Fibroblast of villous mesenchyme (primary cell): ENCODE measurements at regions not wholly inside any gene's neighbourhood (a gene's known extent, or its start where the extent isn't known, plus 50 kb on each side); places are given as distances from the start of the nearest gene placed in this dataset.

Experiments used
- DNase-seq: peaks from one replicate; pipeline ENCODE4 v3.0.0-alpha.2; 2010; ENCODE audit warnings: low read depth
- H3K4me3 ChIP-seq: 2 replicates; pipeline ENCODE4 v1.5.1; 2011; ENCODE audit warnings: low read depth, mild to moderate bottlenecking, low read length
- TF ChIP-seq, protein P1 (sequence below): IDR thresholded peaks from 2 replicates; pipeline ENCODE4 v1.5.1; 2012; ENCODE audit warnings: low read depth, mild to moderate bottlenecking, low read length; ENCODE audit not compliant: insufficient read depth

DNA sequence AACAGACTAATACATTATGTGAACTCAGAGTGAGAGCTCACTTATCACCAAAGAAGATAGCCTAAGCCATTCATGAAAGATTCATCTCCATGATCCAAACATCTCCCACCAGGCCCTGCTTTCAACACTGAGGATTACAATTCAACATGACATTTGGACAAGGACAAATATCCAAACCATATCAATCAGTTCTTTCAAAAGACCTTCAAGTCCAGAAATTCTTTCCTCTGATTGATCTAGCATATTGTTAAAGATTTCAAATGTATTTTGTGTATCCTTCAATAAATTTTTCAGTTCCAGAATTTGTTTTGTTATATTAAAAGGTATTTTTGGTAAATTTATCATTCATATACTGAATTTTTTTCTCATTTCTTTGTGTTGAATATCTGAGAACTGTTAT lies 1055.8 kb downstream of the SLC6A15 start:
- H3K4me3 ChIP-seq = no peak overlapping the region

DNA sequence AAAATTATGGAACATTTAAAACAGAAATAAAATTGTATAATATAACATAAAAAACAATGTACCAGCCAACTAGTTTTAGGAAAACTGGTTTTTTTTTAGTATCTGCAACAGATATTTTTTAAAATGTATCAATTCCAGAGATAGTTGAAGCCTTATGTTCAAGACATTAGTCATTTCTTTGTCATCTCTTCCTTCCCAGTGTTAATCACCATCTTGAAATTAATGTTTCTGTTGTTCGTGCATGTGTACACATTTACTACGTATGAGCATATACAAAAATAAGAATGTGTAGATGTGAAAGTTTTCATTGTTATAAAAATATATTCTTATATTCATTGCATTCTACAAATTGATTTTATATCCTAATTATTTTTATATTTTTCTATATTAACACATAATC lies 1062.1 kb downstream of the SLC6A15 start:
- DNase-seq = no peak
- no peak overlapping the region for H3K4me3 ChIP-seq
- TF ChIP-seq, protein P1, sequence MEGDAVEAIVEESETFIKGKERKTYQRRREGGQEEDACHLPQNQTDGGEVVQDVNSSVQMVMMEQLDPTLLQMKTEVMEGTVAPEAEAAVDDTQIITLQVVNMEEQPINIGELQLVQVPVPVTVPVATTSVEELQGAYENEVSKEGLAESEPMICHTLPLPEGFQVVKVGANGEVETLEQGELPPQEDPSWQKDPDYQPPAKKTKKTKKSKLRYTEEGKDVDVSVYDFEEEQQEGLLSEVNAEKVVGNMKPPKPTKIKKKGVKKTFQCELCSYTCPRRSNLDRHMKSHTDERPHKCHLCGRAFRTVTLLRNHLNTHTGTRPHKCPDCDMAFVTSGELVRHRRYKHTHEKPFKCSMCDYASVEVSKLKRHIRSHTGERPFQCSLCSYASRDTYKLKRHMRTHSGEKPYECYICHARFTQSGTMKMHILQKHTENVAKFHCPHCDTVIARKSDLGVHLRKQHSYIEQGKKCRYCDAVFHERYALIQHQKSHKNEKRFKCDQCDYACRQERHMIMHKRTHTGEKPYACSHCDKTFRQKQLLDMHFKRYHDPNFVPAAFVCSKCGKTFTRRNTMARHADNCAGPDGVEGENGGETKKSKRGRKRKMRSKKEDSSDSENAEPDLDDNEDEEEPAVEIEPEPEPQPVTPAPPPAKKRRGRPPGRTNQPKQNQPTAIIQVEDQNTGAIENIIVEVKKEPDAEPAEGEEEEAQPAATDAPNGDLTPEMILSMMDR = no peak

More for the DNA sequence above, 1055.8 kb downstream of the SLC6A15 start:
- TF ChIP-seq, protein P1 = no peak
- no peak for DNase-seq

DNA sequence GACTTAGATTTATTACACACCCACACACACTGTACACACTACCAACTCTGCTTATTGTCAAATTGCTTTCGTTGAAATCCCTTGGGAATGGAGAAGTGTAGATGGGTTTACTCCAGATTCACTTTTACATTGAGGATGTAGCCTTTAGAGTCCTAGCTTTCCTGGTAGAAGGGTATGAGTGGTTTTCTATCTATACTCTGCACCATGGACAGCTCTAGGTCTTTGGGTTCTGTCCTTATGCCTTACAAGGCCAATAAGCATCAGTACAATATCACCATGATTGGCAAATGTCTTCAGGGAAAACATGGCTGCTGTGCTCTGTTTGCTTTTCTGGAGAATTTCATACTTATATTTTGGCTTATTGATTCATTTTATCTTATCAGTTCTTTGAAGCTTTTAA lies 1063.9 kb downstream of the SLC6A15 start:
- DNase-seq = no peak
- no peak overlapping the region for H3K4me3 ChIP-seq
- TF ChIP-seq, protein P1 = no peak

DNA sequence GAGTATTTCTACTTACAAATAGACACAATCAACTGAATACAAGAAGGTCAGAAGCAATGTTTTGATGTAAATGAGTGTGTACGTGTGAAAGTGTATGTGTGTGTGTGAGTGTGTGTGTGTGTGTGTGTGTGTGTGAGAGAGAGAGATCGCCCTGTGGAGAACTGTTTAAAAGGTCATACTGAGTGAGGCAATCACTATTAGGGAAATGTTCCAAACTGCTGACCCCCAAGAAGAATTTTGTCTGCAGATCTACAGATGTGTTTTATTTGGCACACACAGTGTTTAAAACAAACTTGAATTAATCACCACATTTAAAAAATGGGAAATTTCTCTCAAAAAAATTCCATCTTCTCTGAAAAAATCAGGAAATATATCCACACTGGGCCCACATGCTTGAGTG lies 1069.1 kb downstream of the SLC6A15 start:
- no peak for DNase-seq
- H3K4me3 ChIP-seq = no peak overlapping the region
- TF ChIP-seq, protein P1 = no peak

DNA sequence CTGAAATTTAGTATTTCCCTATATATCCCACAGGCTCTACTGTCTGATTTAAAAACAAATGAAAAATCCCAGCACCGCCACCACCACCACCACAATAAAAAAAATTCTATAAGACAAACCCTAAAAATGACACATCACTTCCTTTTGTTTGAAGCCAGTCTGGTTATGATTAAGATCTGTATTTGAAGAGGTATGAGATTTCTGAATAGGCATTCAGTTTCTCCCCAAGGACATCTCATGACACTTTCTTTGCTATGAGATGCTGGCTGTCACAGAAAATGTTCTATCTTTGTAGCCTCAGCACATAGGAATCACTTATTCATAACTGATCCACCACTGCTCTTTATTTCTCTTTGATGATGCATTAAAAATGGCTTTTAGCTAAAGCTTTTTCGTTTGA lies 1071.0 kb downstream of the SLC6A15 start:
- TF ChIP-seq, protein P1 = no peak
- no peak overlapping the region for H3K4me3 ChIP-seq
- DNase-seq = no peak

DNA sequence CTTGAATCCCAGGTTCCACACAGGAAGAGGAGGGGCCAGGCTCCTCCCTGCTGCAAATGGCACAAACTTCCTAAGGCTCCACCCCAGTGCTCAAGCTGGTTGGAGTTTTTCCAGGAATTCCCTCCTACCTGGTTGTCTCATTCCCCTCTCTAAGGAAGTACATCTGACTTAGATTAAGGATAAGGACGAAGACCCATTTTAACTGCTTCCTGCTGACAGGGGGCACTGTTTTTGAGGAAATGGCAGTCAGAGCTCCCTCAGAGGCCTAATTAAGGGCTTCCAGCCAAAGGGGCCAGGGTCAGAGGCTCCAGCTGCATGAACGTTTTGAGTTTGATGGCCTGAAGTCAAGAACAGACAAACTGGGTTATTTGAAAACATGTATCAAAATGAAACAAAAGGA lies 1084.7 kb downstream of the SLC6A15 start:
- DNase-seq = peak; percentile 2
- H3K4me3 ChIP-seq = no peak overlapping the region
- TF ChIP-seq, protein P1 = no peak

DNA sequence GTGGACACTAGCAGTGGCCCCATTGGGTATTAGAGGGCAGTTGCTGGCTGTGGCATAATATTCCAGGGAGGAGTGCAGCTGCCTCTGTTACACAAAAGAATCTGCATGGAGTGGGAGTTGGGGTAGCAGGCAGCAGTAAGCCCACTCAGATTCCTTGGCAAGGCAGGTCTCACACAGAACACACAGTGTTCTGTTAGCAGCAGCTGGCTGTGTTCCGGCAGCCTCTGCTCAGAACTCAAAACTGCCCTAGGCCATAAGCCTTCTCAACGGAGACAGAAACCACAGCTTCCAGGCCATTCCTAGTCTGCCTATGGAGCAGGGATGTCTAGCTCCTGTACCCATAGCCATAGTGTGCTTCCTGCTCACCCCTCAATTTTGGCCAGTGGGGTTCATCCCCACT lies 1085.4 kb downstream of the SLC6A15 start:
- H3K4me3 ChIP-seq = no peak overlapping the region
- DNase-seq = no peak
- TF ChIP-seq, protein P1 = no peak
